ENCODE measurements at regions not wholly inside any gene's neighbourhood (a gene's known extent, or its start where the extent isn't known, plus 50 kb on each side); places are given as distances from the start of the nearest gene placed in this dataset.

DNA sequence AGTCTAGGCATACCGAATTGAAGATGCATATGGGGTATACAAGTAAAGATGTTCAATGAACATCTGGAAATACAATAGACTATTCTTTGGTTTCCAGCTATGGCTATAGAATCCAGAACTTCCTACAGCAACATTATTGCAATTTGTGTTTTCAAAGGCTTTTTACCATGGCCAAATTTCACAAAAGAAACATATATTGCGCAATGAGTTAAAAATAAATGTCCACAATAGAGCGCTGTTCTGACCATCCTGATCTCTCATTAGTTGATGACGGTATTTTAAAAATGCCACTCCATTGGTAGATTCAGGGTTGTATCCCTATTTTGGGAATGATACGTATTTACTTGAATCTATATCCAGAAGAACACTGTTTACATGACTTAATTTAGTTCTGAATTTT lies 139.2 kb downstream of the LINC00632 start:
- DNase-seq: no peak

DNA sequence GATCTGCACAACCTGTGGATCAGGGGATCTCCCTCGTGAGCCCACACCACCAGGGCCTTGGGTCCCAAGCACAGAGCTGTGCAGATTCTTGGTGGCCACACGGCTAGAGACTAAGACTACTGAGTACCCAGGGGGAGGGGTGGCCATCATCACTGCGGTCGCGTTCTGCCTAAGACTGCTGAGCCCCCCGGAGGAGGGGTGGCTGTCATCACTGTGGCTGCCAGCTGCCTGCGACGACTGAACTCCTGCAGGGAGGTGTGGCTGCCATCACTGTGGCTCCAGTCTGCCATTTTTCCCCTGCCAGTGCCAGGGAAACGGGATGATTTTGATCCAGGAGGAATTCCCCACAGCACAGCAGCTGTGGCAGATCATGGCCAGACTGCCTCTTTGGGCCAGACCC lies 141.7 kb upstream of the SPANXB1 start:
- no peak for DNase-seq

DNA sequence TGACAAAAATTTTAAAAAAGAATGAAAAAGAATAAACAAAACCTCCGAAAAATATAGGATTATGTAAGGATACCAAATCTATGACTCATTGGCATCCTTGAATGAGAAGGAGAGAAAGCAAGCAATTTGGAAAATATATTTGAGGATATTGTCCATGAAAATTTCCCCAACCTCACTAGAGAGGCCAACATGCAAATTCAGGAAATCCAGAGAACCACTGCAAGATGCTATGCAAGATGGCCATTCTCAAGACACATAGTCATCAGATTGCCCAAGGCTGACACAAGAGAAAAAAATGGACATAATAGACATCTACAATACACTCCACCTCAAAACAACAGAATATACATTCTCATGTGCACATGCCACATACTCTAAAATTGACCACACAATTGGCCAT lies 135.9 kb upstream of the SPANXB1 start:
- no peak for DNase-seq

DNA sequence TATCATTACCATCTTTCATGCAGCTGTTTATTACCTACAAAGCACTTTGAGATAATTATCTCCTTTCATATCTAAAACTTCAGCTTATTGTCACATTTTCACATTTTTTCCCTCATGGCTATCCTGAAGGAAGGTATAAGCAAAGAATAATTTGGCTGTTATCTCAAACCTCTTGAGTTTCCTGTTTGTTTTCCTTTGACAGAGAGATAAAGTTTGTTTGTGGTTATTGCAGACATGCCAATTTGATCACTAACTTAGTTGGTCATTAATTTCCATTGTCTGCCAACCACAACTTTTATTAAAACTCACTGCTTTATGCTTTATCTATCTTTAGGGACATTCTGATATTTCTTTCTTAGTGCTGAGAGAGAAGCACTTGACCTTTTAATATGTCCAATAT lies 89.8 kb upstream of the SPANXB1 start:
- DNase-seq: no peak

DNA sequence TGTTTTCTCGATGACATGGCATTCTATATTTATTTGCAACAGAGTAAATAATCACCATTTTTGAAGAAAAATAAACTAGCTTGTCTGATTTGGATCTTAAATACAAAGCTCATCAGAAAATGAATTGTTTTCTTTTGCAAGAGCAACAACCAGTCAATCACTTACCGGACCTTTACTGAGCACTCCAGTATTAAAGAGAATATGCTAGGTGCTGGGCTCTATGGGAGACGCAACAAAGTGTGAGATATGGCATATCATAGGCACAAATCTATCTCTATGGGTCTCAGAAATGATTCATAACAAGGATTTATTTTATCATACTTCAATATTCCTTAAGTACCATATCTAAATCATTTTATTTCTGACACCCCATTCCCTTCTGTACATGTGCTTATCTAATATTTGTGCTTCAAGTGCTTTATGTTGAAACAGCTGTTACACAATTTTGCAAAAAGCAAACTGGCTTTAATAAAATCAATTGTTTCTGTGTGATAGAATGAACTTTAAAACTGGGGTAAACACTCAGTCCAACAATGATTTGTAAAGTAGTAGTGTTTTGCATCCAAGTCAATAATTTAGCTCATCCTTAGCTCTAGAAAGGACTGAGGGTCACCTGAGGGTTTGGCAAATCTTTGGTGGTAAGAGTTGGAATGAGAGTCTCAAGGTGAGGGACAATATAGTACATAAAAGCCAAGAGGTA lies 88.4 kb upstream of the SPANXB1 start:
- no peak for DNase-seq

DNA sequence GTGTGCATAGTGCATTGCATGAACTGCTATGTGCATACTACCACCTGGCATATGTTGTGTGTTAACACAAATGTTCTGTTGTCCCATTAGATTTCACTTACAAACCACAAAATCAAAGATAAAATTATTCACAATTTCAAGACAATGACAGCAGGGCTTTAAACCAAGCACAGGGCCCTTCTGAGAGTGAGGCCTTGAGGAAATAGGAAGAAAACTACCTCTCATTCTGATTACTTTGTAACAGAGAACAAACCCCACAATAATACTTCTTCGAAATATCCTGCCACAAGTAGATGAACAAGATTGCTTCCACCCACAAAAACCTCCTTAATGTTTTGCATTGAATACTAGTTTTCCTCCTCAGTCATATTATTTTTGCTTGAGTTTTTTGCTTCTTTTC lies 85.5 kb upstream of the SPANXB1 start:
- no peak for DNase-seq

DNA sequence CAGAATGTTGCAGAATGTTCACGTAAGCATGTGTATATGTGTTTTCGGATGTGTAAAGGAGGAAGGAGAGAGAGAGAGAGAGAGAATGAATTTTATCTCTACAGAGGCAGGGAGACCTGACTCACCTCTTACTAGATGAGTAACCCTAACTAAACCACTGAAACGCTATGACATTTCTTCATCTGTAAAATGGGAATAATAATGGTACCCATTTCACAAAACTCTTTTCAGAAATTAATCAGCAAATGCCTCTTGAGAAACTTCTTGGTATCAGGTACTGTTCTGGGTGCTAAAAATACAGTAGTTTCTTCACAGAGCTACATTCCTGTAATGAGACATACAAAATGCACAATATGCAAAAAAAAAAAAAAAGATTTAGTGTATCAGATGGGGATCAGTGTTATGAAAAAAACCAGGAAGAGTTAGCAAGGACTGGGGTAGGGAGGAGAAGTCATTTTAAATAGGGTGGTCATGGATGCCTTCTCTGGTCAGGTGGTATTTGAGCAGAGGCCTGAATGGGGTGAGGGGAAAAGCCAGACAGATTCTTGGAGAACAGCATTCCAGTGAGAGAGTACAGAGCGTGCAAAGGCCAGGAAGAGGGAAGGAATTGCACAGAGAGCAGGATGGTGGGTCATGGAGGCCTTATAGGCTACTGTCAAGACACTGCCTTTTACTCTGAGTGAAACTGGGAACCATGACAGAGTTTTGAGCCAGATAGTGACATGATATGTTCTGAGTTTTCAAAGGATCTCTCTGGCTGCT lies 84.9 kb upstream of the SPANXB1 start:
- DNase-seq: no peak

DNA sequence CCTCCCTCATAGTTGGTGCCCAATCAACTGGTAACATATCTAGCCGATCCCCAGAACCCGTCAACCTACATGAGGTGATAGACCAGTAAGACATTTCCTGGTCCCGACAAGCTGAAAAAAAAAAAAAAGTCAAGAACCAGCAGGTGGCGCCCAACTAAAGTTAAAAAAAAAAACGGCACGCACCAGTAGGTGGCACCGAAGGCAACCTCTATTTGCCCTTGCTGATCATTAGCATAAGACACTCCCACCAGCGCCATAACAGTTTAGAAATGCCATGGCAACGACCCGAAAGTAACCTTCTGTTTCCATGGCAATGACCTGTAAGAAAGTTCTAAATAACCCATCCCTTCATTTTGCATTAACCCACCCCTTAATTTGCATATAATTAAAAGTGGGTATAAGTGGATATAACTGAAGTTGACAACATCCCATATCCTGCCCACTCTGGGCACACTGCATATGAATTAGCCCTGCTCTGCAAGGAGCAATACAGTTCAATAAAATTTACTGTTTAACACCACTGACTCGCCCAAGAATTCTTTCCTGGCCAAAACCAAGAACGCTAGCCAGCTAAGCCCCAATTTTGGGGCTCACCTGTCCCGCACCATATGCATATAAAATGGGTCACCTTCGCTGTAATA lies 83.9 kb upstream of the SPANXB1 start:
- peak; percentile 14 for DNase-seq

DNA sequence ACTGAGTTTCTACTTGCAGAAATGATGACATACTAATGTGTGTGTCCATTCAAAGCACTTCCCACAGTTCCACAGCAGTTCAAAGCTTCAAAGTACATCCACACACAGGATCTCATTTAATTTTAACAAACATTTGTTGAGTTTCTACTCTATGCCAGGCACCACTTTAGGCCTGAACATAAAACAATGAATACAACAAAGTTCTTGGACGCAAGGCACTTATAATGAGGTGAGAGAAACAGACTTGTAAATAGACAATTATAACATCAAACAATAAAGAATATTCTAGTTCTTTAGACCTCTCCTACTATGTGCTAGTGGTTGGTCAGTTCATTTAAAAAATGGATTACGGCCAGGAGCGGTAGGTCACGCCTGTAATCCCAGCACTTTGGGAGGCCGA lies 82.0 kb upstream of the SPANXB1 start:
- no peak for DNase-seq

DNA sequence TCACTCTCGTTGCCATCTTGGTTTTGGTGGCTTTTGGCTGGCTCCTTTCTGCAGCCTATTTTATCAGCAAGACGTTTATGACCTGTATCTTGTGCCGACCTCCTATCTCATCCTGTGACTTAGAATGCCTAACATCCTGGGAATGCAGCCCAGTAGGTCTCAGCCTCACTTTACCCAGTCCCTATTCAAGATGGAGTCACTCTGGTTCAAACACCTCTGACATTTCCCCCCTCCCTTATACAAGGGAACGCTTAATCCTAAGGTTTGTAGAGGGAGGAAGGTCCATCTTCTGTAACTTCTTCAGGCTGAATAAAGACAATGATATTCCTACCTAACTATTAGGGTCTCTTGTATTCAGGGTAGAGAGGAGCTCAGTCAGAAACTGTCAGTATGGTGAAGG lies 79.3 kb upstream of the SPANXB1 start:
- no peak for DNase-seq

DNA sequence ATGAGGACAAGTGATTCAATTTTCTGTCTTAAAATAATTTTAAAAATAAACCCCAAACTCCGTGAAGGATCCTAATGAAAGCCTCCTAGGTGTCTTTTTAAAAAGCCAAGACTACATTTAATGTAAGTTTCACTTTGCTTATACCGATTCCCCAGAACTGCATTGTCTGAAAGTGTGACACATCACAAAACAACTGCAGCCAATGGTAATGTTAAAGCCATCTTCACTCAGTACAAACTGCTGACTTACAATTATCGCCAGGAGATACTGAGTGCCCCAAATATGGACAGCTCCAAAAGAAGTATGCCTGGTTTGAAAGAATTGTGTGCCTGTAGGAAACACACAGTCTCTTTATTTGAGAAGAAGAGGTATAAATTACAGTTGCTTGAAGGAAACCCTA lies 73.7 kb upstream of the SPANXB1 start:
- no peak for DNase-seq

DNA sequence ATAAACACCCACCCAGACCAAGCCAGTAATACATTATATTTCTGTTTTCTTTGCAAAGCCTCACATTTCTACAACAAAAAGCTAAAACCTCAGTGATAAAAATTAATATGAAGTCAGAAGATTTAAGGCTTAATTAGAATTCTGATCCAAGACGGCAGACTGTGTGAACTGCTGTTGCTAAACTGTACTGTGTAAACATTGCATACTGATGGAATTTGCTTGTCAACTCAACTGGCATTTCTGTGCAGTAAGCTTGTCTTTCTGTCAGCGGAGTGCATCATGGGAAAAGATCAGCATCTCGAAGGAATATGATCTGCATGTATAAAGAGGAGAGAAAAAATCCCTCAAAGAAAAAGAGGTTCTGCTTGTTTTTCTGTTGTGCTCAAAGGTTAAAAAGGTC lies 69.4 kb upstream of the SPANXB1 start:
- DNase-seq: no peak

DNA sequence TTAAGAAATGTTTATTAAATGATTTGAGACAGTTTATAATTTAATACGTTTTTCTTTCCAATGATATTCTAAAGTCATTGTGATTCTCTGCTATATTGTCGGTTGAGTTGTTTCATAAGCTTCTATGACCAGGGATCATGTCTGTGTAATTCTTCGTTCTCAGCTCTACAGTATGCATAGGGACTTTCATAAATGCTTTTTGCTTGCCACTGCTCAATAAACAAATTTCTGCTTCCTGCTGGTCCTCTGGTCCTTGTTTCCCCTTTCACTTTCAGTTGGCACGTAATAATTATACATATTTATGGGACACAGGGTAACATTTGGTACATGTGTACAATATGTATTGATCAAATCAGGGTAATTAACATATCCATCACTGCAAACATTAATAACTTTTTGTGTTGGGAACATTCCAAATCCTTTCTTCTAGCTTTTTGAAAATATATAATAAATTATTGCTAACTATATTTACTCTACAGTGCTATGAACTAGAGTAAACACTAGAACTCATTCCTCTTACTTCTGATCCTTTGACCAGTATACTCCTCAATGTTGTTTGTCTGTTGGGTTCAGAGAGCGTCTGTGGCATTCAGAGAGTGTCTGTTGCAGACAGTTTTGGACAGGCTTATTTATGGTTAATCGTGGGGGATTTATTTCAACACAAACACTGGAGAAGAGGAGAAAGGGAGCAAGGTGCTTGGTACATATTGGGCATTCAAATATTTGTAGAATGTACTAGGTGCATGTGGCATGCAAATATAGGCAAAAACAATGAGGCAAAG lies 68.3 kb upstream of the SPANXB1 start:
- DNase-seq: no peak

DNA sequence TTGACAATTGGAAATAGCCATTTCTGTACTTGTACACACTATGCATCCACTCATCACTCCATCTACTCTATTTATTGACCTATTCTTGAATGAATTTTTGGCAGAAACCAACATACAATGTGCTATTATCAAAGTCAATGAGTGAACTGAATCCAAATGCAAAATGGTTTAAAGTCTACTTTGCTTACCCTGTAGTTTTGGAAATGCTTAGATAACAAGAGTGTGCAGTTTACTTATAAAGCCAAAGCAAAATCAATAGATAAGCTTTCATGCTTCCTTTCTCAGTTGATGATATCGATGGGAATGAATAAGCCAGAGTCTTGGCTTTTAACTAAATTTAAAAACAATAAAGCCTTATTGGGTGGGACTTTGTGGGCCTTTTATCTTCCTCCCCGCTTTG lies 58.9 kb upstream of the SPANXB1 start:
- DNase-seq: no peak

DNA sequence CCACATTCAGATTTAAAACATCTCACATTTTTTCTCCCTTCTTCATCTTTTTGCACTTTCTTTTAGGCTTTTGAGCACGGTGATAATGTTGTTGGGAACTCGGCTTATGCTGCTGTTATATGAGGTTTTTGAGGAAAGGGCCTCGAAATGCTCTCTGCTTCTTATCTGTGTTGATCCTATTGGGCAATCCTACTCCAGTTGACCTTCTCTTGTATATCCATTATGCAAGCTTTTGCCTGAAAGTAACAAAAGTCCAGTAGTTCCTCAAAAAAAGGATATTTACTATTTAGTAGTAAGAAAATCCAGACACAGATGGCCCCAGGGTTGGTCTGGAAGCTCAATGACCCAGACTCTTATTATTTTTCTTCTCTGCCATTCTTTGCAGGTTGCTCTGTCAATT lies 57.7 kb upstream of the SPANXB1 start:
- DNase-seq: no peak

DNA sequence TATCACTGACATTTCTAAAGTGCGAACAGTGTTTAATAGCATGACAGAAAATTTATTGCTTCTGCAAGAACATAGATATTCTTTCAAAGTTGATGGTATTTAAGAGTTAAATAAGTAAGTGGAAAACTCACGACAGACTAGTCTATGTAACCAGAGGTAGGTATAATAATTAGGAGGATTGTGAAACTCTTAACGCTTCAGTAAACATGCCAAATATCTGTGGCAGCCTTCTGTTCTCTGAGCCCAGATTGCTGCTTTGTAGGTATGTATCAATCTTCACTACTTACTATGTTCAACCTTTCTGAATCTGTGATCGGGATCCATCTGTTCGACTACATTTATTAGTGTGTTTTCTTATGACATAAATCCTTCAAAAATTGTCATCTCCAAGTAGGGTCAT lies 53.6 kb upstream of the SPANXB1 start:
- DNase-seq: no peak

DNA sequence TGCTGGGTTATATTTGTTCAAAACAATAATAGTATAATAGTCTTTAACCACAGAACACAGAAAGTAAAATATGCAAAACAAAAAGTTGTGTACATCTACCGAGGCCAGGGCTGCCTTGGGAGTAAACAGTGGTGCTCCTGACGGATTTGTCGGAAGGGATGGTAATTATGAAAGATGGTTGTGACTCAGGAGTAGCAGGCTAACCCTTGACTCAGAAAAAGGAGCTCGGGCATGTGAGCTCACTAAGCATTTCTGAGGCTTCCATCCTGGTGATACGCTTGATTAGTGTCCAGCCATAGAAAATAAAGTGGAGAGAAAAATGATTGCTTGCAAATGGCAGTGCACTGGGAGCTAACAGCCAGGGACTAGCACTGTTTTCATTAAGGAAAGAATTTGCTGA lies 53.2 kb upstream of the SPANXB1 start:
- DNase-seq: no peak
